H1 (cell line): ENCODE measurements at regions not wholly inside any gene's neighbourhood (a gene's known extent, or its start where the extent isn't known, plus 50 kb on each side); places are given as distances from the start of the nearest gene placed in this dataset.

ENCODE experiments used
- ATF2 ChIP-seq: IDR thresholded peaks from 2 replicates; pipeline ENCODE4 v1.6.1; 2012; ENCODE audit warnings: low read length, inconsistent platforms
- BACH1 ChIP-seq: IDR thresholded peaks from 2 replicates; pipeline ENCODE4 v1.6.1; 2012; ENCODE audit warnings: low read length, improper control_type of control experiment
- CBX5 ChIP-seq: fragments of 300-800, 300-1000 bp; sonication (generic); IDR thresholded peaks from 2 replicates; pipeline ENCODE4 v1.7.1; 2016; ENCODE audit warnings: antibody characterized with exemption, low read length, low read depth
- CTCF ChIP-seq, 3 experiments: IDR thresholded peaks; 1 replicate in 2 of 3; 2 replicates in 1 of 3; pipeline versions ENCODE4 v1.5.1 to v1.6.1; 2011; ENCODE audit warnings: low read length in 3 of 3, mild to moderate bottlenecking in 3 of 3, inconsistent platforms in 2 of 3, low read depth in 1 of 3, moderate library complexity in 1 of 3; ENCODE audit not compliant: insufficient read depth in 1 of 3; ENCODE audit errors: control extremely low read depth in 1 of 3
- EP300 ChIP-seq, 2 experiments: IDR thresholded peaks; 1 replicate in 1 of 2; 2 replicates in 1 of 2; pipeline ENCODE4 v1.6.1; 2011 to 2012; ENCODE audit warnings: low read depth in 2 of 2, low read length in 2 of 2, mild to moderate bottlenecking in 2 of 2, borderline replicate concordance in 1 of 2, inconsistent platforms in 1 of 2, moderate library complexity in 1 of 2
- EZH2 ChIP-seq: fragments of 200-600 bp; sonication (generic); IDR thresholded peaks from 2 replicates; pipeline ENCODE4 v1.7.1; 2012; ENCODE audit warnings: low read depth, mild to moderate bottlenecking, moderate library complexity, low read length, inconsistent platforms; ENCODE audit not compliant: severe bottlenecking
- POLR2A ChIP-seq, 2 experiments: IDR thresholded peaks; 1 replicate in 1 of 2; 2 replicates in 1 of 2; pipeline ENCODE4 v1.6.1; 2011; ENCODE audit warnings: low read depth in 2 of 2, low read length in 2 of 2, mild to moderate bottlenecking in 2 of 2; ENCODE audit errors: control extremely low read depth in 1 of 2
- POLR2AphosphoS5 ChIP-seq: IDR thresholded peaks from 2 replicates; pipeline ENCODE4 v1.6.1; 2011; ENCODE audit warnings: low read depth, low read length
- SP4 ChIP-seq: IDR thresholded peaks from 2 replicates; pipeline ENCODE4 v1.6.1; 2012; ENCODE audit warnings: low read length, inconsistent platforms
- SUZ12 ChIP-seq: fragments of 200-600 bp; sonication (generic); IDR thresholded peaks from 2 replicates; pipeline ENCODE4 v1.6.1; 2012; ENCODE audit warnings: mild to moderate bottlenecking, inconsistent platforms, low read length, moderate library complexity, mixed read lengths

- no peak for TF ChIP-seq POLR2AphosphoS5
- TF ChIP-seq EP300 (IDR thresholded peaks at IDR 0.05; ENCODE audit: borderline replicate concordance in 1 of 2, low read depth in 2 of 2, low read length in 2 of 2): no peak
- no peak for TF ChIP-seq EZH2
- no peak for TF ChIP-seq ATF2
- TF ChIP-seq SUZ12: no peak
- TF ChIP-seq CTCF (IDR thresholded peaks at IDR 0.05; ENCODE audit: control extremely low read depth in 1 of 3, insufficient read depth in 1 of 3, low read depth in 1 of 3, low read length in 3 of 3): no peak
- TF ChIP-seq POLR2A (IDR thresholded peaks at IDR 0.05; ENCODE audit: control extremely low read depth in 1 of 2, low read depth in 2 of 2, low read length in 2 of 2): no peak
- TF ChIP-seq CBX5: no peak
- TF ChIP-seq BACH1: no peak
- no peak for TF ChIP-seq SP4
Measured at GRCh38 chr7:84809877-84810276, 377.0 kb downstream of the SEMA3D start.
